HG02571 (cell line): ENCODE measurements at regions not wholly inside any gene's neighbourhood (a gene's known extent, or its start where the extent isn't known, plus 50 kb on each side); places are given as distances from the start of the nearest gene placed in this dataset.

Source experiments
- ATAC-seq: cut with Tn5 transposase; IDR thresholded peaks from one replicate; pipeline ENCODE4 v1.9.1; 2021; ENCODE audit warnings: mild to moderate bottlenecking, moderate library complexity; ENCODE audit not compliant: unreplicated experiment

GRCh38 chr12:124418156-124418555 is 123.3 kb downstream of the RFLNA start:
- no peak for ATAC-seq

GRCh38 chr12:124416516-124417395 is 121.9 kb downstream of the RFLNA start:
- ATAC-seq = no peak

- ATAC-seq = no peak
Observed at GRCh38 chr12:124415064-124415463, 120.2 kb downstream of the RFLNA start.

GRCh38 chr12:124413915-124414314 is 119.0 kb downstream of the RFLNA start:
- ATAC-seq = no peak

GRCh38 chr12:124413401-124413800 is 118.5 kb downstream of the RFLNA start:
- no peak for ATAC-seq

- no peak for ATAC-seq
Observed at GRCh38 chr12:124412646-124413015, 117.7 kb downstream of the RFLNA start.

- ATAC-seq = no peak
Observed at GRCh38 chr12:124411953-124412645, 117.2 kb downstream of the RFLNA start.

GRCh38 chr12:124411281-124411878 is 116.5 kb downstream of the RFLNA start:
- ATAC-seq = no peak

- ATAC-seq = no peak
Observed at GRCh38 chr12:124410354-124411175, 115.7 kb downstream of the RFLNA start.

GRCh38 chr12:124408822-124409517 is 114.1 kb downstream of the RFLNA start:
- ATAC-seq = no peak

- no peak for ATAC-seq
Observed at GRCh38 chr12:124407074-124407473, 112.2 kb downstream of the RFLNA start.

- no peak for ATAC-seq
Observed at GRCh38 chr12:124406043-124406442, 111.2 kb downstream of the RFLNA start.

- no peak for ATAC-seq
Observed at GRCh38 chr12:124405592-124405991, 110.7 kb downstream of the RFLNA start.

GRCh38 chr12:124405151-124405550 is 110.3 kb downstream of the RFLNA start:
- no peak for ATAC-seq

GRCh38 chr12:124404162-124404784 is 109.4 kb downstream of the RFLNA start:
- no peak for ATAC-seq

GRCh38 chr12:124403273-124403672 is 108.4 kb downstream of the RFLNA start:
- ATAC-seq = no peak

GRCh38 chr12:124402248-124403066 is 107.6 kb downstream of the RFLNA start:
- ATAC-seq = no peak

GRCh38 chr12:124401704-124402221 is 106.9 kb downstream of the RFLNA start:
- no peak for ATAC-seq

- ATAC-seq = no peak
Observed at GRCh38 chr12:124400124-124400523, 105.2 kb downstream of the RFLNA start.
